Hematopoietic multipotent progenitor cell treated with erythropoietin and hydrocortisone succinate and interleukin-3 and kit ligand, for 6 days (in vitro differentiated cells): ENCODE measurements at regions not wholly inside any gene's neighbourhood (a gene's known extent, or its start where the extent isn't known, plus 50 kb on each side); places are given as distances from the start of the nearest gene placed in this dataset.
A peak's percentile ranks its signal among the peaks of the same experiment; 100 is the strongest.
"Not testable (repeated sequence)": the region's sequence is repeated elsewhere in the genome, so short reads cannot be mapped to it uniquely, and the experiment has no call there.

Experiments
- DNase-seq: peaks from one replicate; pipeline ENCODE4 v3.0.0-alpha.2; 2015

DNA sequence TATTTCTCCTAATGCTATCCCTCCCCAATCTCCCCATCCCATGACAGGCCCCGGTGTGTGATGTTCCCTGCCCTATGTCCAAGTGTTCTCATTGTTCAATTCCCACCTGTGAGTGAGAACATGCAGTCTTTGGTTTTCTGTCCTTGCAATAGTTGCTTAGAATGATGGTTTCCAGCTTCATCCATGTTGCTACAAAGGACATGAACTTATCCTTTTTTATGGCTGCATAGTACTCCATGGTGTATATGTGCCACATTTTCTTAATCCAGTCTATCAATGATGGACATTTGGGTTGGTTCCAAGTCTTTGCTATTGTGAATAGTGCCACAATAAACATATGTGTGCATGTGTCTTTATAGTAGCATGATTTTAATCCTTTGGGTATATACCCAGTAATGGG is 51.3 kb upstream of the RIOK2 start:
- DNase-seq = not testable (repeated sequence)

GRCh38 chr5:97242341-97242740 is 59.3 kb upstream of the RIOK2 start:
- no peak for DNase-seq

DNA sequence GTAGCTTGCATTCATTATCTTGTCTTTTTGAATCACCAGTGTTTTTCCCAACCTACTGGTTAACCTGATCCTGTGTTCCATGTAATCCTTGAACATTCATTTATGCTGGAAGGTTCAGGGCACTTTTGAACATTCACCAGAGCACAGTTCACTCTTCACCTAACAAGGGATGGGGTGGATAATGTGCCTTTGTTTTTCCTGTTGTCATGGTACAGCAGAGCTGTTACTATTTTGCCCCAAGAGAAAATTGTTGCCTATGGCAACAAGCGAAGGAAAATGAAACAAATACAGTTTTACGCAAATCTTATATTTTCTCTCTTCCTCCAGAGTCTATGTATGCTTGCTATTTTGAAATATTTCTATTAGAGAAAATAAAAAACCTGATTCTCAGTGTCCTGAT is 60.3 kb upstream of the RIOK2 start:
- DNase-seq = no peak

DNA sequence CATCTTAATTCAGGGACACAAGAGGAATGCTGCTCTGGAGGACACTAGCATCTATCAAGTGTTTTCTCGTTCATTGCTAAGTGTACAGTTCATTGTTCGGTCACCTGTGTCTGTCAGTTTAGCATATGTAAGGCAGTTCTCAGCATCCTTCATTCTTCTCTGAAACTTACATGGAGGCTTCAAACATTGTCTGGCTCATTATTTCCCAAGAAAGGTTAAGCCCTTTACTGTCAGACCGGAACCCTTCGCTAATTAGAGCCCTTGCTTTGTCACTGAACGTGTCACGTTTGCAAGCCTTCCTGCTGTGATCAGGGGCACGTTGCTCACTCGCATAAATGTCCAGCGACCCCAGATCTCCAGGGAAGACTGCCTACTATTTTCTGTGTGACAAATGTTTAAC is 62.3 kb upstream of the RIOK2 start:
- DNase-seq = no peak

DNA sequence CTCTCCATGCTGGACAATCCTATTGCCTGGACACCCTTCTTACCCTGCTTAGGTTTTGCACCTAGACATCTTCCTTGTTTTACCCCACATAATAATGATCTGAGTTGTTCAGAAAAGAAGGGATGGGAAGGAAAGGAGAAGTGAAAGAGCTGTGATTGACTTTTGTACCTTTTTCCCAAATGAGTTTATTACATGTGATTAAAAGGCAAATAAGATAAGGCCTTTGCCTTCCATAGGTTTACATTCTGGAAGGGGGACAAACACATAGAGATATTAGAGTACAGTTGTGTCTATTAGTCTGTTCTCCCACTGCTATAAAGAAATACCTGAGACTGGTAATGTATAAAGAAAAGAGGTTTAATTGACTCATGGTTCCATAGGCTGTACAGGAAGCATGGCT is 67.1 kb upstream of the RIOK2 start:
- no peak for DNase-seq

DNA sequence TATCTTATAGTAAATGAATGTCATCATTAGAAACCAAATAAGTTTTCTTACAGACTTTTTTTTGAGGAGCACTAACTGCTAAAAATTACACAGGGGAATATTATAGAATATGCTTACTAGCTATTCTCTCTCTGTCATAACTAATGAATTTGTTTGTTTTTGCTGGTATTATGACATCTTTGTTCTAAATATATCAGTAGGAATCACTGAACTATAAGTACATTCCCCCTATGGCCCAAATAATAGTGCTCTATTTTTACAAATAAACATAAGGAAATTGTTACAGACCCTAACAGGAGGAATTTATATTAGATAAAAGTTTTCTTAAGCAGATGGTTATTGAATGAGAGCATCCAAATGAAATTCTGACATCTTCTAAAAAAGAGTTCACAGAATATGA is 83.0 kb upstream of the RIOK2 start:
- DNase-seq = no peak

GRCh38 chr5:97266576-97266975 is 83.5 kb upstream of the RIOK2 start:
- no peak for DNase-seq

DNA sequence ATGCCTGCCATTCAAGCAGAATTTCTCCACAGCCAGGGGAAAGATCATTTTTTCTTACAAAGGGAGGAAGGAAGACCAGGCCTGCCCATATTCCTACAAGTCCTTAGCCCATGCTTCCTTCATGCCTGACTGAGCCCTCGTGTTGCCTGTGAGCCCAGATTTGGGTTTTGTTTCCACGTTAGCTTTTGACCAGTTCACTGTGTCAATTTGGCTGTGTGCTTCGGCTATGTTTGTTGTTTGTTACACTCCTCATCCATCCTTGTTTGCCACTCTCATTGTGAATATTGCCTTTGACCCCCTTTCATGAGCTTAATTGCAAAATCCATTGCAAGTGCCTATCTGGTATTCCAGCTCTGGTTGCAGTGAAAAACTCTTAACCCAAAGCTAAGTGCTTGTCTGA is 84.7 kb upstream of the RIOK2 start:
- DNase-seq = no peak

GRCh38 chr5:97276474-97277120 is 93.5 kb upstream of the RIOK2 start:
- no peak for DNase-seq

DNA sequence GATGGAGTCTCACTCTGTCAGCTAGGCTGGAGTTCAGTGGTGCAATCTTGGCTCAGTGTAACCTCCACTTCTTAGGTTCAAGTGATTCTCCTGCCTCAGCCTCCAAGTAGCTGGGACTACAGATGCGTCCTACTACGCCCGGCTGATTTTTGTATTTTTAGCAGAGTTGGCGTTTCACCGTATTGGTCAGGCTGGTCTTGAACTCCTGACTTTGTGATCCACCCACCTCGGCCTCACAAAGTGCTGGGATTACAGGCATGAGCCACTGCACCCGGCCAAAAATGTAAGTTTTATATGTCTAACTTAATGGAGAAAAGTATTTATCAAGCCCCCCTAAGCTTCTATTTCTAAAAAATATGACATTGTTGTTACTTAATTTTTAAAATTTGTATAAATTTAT is 98.2 kb upstream of the RIOK2 start:
- no peak for DNase-seq

DNA sequence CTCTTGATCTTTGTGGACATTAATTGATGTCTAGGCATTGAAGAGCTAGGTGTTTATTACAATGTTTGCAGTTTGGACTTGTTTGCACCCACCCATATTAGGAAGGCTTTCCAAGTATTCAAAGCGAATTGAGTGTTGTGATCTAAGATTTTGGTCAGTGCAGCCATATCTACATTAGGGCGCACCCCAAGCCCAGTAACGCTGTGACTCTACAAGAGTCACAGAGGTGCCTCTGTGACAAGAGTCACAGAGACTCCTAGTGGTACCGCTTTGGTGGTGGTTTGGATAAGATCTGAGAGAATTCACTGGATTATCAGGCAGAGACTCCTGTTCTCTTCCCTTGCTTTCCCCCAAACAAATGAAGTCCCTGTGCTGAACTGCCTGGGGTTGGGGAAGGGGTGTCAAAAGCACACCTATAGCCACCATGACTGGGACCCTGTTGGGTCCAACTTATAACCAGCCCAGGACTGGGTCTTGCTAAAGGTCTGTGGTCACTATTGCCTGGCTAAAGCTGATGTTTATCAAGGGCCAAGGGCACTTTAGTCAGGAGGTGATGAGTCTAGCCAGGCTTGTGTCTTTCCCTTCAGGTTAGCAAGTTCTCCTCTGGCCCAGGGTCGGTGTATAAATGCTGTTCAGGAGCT is 114.1 kb upstream of the RIOK2 start:
- DNase-seq = peak; percentile 35

DNA sequence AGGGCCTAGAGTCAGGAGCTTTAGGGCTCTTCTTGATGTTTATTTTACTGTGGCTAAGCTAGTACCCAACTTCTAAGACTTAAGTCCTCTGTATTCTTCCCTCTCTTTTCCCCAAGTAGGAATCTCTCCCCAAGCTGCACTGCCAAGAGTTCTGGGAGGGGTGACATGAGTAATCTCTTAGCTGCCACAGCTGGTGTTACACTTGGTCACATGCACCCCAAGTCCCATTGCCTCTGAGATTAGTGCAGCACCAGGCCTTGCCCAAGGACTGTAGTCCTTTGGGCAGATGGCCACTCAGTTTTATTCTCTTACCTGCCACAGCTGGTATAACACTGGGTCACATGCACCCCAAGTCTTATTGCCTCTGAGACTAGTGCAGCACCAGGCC is 114.7 kb upstream of the RIOK2 start:
- no peak for DNase-seq

- not testable (repeated sequence) for DNase-seq
Measured at GRCh38 chr5:97301181-97301580, 118.1 kb upstream of the RIOK2 start.

DNA sequence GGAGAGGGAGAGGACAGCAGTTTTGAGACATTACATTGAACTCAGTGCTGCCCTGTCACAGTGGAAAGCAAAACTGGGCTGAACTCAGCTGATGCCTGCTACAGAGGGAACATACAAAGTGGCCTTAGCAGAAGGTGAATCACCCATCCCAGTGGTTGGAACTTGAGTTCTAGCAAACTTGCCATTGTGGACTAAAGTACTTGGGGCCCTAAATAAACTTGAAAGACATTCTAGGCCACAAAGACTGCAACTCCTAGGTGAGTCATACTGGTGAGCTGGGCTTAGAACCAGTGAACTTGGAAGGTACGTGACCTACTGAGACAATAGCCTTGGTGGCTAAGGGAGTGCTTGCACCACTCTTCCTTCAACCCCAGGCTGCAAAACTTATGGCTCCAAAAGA is 155.7 kb upstream of the RIOK2 start:
- no peak for DNase-seq

DNA sequence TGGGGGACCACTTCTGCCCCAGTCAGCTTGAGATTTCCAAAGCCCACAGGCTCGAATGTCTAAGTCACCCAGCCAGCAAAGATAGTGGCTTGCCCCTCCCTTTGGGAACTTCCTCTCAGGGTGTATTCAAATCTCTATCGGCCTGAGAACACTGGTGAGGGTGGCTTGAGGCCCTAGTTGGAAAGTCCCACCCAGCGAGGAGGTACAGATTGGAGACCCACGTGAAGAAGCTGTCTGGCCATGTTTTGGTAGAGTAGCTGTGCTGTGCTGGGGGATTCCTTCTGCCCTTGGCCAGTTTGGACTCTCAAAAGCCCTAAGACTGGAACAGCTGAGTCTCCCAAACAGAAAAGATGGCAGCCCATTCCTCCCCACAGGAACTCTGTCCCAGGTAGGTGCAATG is 172.7 kb upstream of the RIOK2 start:
- DNase-seq = no peak

DNA sequence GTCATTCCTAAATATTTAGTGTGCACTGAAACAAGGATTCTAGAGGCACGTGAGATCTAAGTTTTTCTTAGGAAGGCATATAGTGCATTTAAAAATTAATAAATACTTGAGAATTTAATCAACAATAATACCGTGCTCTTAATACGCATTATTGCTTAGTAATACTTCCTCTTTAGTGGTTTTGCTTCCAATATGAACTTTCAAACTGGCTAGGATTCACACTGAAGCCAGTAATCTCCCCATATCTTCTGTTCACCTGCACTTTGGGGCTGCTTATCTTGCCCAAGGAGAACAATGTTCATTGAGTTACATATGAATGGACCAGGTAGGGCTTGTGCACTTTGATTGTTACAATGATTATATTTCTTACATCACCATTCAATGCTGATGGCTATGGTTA is 180.5 kb upstream of the RIOK2 start:
- DNase-seq = no peak

- no peak for DNase-seq
Measured at GRCh38 chr5:97364731-97365130, 181.7 kb upstream of the RIOK2 start.

- DNase-seq = no peak
Measured at GRCh38 chr5:97365163-97365845, 182.3 kb upstream of the RIOK2 start.

GRCh38 chr5:97365918-97366317 is 182.9 kb upstream of the RIOK2 start:
- DNase-seq = no peak

DNA sequence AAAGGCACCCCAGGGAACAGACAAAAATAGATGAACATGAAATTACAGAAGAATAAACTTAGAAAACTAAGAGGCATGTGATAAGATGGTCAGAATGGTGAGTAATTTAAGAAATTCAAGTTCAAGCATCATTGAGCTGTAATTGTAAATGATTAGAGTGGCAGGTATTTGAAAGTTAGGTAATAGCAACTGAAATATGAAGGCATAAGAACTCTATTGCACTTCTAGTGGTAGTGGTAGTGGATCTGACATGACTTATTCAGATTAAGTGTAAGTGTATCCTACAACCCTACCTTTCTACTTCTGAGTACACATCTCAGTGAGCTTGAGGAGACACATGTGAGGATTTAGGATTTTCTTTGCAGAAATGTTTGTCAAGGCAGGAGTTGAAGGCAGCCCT is 192.9 kb upstream of the RIOK2 start:
- DNase-seq = no peak

DNA sequence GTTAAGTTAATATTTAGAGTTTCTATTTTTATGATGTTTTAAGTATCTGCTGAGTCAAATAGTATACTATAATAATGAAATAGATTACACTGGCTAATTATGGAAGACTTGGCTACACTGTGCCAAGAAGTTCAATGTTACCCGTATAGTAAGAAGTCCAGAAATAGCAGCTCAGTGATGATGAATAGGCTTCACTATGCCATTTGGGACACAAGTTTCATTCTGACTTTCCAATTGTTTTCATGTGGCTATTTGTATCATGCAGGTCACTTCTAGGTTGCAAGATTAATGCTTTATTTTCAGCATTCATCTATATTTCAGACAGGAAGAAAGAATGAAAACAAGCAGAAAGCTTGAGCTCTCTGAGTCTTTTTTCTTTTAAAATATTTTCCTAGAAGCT is 194.5 kb upstream of the RIOK2 start:
- no peak for DNase-seq

GRCh38 chr5:97383996-97384395 is 200.9 kb upstream of the RIOK2 start:
- no peak for DNase-seq

DNA sequence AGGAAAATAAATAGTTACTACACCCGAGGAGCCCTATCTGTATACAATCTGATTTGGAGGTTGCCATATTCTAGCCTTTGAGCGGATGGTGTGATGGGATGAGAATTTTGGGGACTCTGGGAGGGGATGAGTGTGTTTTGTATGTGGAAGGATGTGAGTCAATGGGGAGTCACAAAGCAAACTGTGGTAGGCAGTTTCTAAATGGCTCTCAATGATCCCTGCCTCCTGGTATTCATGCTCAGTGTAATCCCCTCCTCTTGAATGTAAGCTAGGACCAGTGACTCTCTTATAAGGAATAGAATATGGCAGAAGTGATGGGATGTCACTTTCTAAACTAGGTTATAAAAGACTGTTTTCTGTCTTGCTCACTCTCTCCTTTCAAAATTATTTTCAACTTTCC is 205.7 kb upstream of the RIOK2 start:
- no peak for DNase-seq

- no peak for DNase-seq
Measured at GRCh38 chr5:97400537-97400936, 217.5 kb upstream of the RIOK2 start.

DNA sequence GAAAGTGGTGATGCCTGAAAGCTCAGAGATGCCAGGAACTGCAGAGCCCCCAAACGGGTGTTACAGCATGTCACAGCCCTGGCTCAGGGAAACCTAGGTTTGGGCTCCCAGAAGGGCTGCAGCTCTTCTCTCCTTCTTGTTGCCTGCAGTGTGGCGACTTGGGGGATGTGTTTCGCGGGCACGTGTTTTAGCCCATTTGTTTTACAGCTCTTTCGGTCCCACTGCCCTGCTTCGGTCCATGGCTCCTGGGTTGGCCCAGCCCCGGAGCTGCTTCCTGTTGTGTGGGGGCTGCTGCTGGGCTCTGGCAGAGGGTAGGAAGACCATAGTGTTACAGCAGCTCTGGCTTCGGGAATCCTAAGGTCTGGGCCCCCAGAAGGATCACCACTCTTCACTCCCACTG is 222.9 kb upstream of the RIOK2 start:
- DNase-seq = no peak
